HL-60 (cell line): ENCODE measurements at regions not wholly inside any gene's neighbourhood (a gene's known extent, or its start where the extent isn't known, plus 50 kb on each side); places are given as distances from the start of the nearest gene placed in this dataset.
A peak's percentile ranks its signal among the peaks of the same experiment; 100 is the strongest.

Experiments used
- DNase-seq, 2 experiments: peaks; one replicate each; pipeline ENCODE4 v3.0.0-alpha.2; 2010 to 2020; ENCODE audit warnings: low read depth in 1 of 2, low spot score in 1 of 2
- H3K27ac ChIP-seq: fragments of 250-450 bp; sonication (Bioruptor Pico); replicated peaks from 2 replicates; pipeline ENCODE4 v1.5.1; 2020; ENCODE audit warnings: mild to moderate bottlenecking, moderate library complexity
- H3K27me3 ChIP-seq: fragments of 250-450 bp; sonication (Bioruptor Pico); 2 replicates; pipeline ENCODE4 v1.5.1; 2021; ENCODE audit warnings: mild to moderate bottlenecking, moderate library complexity; ENCODE audit not compliant: insufficient read depth, poor library complexity, severe bottlenecking
- H3K4me3 ChIP-seq: replicated peaks from 2 replicates; pipeline ENCODE4 v1.5.1; 2011; ENCODE audit warnings: mild to moderate bottlenecking, control low read depth, low read length; ENCODE audit not compliant: insufficient read depth
- CTCF ChIP-seq: IDR thresholded peaks from one replicate; pipeline ENCODE4 v1.5.1; 2011; ENCODE audit warnings: low read length, control low read depth, inconsistent platforms; ENCODE audit not compliant: insufficient read depth
- GABPA ChIP-seq: IDR thresholded peaks from 2 replicates; pipeline ENCODE4 v1.6.1; 2012; ENCODE audit warnings: low read depth
- POLR2AphosphoS5 ChIP-seq: IDR thresholded peaks from 2 replicates; pipeline ENCODE4 v1.6.1; 2012; ENCODE audit warnings: low read depth
- SPI1 ChIP-seq: IDR thresholded peaks from 2 replicates; pipeline ENCODE4 v1.6.1; 2012; ENCODE audit warnings: low read depth, mild to moderate bottlenecking, borderline replicate concordance
- TF ChIP-seq, protein P1 (sequence below): IDR thresholded peaks from 2 replicates; pipeline ENCODE4 v1.6.1; 2012; ENCODE audit warnings: low read depth; ENCODE audit not compliant: insufficient replicate concordance

GRCh38 chr5:61625681-61626621 is 293.9 kb downstream of the ZSWIM6 start:
- no peak for TF ChIP-seq POLR2AphosphoS5
- TF ChIP-seq, protein P1, sequence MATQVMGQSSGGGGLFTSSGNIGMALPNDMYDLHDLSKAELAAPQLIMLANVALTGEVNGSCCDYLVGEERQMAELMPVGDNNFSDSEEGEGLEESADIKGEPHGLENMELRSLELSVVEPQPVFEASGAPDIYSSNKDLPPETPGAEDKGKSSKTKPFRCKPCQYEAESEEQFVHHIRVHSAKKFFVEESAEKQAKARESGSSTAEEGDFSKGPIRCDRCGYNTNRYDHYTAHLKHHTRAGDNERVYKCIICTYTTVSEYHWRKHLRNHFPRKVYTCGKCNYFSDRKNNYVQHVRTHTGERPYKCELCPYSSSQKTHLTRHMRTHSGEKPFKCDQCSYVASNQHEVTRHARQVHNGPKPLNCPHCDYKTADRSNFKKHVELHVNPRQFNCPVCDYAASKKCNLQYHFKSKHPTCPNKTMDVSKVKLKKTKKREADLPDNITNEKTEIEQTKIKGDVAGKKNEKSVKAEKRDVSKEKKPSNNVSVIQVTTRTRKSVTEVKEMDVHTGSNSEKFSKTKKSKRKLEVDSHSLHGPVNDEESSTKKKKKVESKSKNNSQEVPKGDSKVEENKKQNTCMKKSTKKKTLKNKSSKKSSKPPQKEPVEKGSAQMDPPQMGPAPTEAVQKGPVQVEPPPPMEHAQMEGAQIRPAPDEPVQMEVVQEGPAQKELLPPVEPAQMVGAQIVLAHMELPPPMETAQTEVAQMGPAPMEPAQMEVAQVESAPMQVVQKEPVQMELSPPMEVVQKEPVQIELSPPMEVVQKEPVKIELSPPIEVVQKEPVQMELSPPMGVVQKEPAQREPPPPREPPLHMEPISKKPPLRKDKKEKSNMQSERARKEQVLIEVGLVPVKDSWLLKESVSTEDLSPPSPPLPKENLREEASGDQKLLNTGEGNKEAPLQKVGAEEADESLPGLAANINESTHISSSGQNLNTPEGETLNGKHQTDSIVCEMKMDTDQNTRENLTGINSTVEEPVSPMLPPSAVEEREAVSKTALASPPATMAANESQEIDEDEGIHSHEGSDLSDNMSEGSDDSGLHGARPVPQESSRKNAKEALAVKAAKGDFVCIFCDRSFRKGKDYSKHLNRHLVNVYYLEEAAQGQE = no peak
- TF ChIP-seq GABPA = no peak
- TF ChIP-seq SPI1 = no peak
- TF ChIP-seq CTCF = no peak
- Histone ChIP-seq H3K4me3 (peak overlapping the region; percentile 33), H3K27me3 (no peaks in the 10 kb centered on the region), H3K27ac (no peak overlapping the region)
- DNase-seq = peak in 1 of 2 experiments; percentile 3

GRCh38 chr5:61626639-61627282 is 294.7 kb downstream of the ZSWIM6 start:
- DNase-seq = no peak
- no peak overlapping the region for H3K27ac ChIP-seq
- TF ChIP-seq CTCF (no peak), POLR2AphosphoS5 (no peak), GABPA (no peak), SPI1 (no peak)
- TF ChIP-seq, protein P1 = no peak
- no peak overlapping the region for H3K4me3 ChIP-seq
- H3K27me3 ChIP-seq = no peaks in the 10 kb centered on the region

DNA sequence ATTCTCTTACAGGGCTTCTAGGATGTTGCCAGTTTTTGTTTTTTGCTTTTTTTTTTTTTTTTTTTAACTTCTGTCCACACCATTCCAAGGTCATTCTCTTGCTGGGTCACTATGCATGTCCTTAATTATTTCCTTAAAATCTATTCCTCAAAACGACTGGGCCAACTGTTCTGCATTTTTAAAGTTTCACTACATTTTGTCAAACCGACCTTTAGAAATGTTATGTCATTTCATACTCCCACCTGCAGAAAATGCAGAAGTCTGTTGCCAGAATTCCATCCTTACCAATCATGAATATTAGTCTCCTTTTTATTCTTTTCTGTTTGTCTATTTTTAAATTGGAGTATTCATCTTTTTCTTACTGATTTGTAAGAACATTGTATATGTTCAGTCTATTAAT is 295.5 kb downstream of the ZSWIM6 start:
- Histone ChIP-seq H3K4me3 (no peak overlapping the region), H3K27me3 (no peaks in the 10 kb centered on the region), H3K27ac (no peak overlapping the region)
- DNase-seq = no peak
- no peak for TF ChIP-seq CTCF
- TF ChIP-seq GABPA = no peak
- TF ChIP-seq, protein P1 = no peak
- TF ChIP-seq SPI1 = no peak
- no peak for TF ChIP-seq POLR2AphosphoS5
